Left lobe of liver (tissue), 2 donors: ENCODE measurements at regions not wholly inside any gene's neighbourhood (a gene's known extent, or its start where the extent isn't known, plus 50 kb on each side); places are given as distances from the start of the nearest gene placed in this dataset.

Experiments used
- ATAC-seq: fragments of 200-7000 bp; cut with Tn5 transposase; one replicate; pipeline ENCODE4 v1.9.1; 2020; ENCODE audit warnings: mild to moderate bottlenecking, moderate library complexity
- DNase-seq: peaks from one replicate; pipeline ENCODE4 v3.0.0-alpha.2; 2020; ENCODE audit warnings: low spot score
- donor health status: DM: no; HTN: no; CAD: no; lungs with moderate emphysema.
- donor health status: DM: no; HTN: yes; CAD: no.

DNA sequence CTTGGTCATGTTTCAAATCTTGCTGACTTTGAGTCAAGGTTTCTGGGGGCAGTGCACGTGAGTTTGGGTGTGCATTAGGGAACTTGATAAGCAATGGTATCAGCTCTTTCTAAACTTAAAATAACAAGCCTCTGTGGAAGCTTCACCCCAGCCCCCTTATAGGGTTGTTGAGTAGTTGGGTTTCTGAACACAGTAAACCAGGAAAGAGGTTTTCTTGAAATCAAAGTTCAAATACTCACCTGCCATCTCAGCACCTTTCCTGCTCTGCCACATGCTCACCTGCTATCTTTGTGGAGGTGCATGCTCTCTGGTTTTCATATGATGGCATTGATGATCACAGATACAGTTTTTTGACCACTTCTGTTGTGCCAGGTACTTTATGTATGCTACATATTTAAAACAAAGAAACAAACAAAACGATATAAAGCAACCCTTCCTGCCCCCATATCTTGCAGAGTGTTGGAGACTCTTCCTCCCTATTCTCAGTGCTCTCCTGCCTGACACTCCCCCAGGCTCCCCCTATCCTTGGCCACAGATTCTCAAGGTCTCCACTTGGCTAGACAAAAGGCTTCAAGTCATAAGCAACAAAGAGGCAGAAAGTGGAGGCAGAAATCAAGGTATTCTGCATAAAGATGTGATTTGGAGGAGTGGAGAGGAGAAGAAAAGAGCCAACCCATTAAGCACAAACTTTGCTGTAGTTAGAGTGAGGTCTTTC is 360.6 kb downstream of the CYRIA start:
- DNase-seq: no peak
- no peak for ATAC-seq

DNA sequence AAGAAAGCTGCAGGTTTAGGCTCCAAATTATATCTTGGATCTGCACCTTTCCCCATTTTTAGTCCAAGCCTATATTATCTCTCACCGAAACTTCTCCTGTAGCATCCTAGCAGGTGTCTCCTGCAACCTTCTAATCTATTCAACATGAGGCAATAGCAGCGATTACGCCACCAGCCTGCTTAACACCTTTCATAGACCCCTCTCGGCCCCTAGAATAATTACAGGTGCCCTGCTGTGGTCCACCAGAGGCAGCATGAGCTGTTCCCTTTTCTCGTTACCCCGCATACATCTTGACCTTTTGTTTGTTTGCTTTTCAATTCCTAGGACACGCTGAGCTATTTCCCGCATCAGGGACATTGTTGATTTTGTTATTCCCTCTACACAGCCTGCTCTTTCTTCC is 361.9 kb downstream of the CYRIA start:
- no peak for DNase-seq
- ATAC-seq: no peak

DNA sequence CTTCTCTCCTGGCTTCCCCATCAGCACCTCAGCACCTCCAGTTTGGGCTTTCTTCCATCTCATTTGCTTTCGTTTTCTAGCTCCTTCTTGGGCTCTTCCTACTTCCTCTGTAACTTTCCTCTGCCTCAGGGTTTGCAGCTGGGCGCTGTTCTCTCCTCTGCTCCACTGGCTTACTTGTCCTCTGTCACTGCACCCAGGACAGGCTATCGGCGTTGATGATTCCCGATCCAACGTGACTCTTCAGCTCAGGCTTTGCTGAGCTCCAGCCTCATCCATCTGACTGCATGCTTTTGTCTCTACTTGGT is 362.4 kb downstream of the CYRIA start:
- ATAC-seq (no peak), DNase-seq (no peak)

DNA sequence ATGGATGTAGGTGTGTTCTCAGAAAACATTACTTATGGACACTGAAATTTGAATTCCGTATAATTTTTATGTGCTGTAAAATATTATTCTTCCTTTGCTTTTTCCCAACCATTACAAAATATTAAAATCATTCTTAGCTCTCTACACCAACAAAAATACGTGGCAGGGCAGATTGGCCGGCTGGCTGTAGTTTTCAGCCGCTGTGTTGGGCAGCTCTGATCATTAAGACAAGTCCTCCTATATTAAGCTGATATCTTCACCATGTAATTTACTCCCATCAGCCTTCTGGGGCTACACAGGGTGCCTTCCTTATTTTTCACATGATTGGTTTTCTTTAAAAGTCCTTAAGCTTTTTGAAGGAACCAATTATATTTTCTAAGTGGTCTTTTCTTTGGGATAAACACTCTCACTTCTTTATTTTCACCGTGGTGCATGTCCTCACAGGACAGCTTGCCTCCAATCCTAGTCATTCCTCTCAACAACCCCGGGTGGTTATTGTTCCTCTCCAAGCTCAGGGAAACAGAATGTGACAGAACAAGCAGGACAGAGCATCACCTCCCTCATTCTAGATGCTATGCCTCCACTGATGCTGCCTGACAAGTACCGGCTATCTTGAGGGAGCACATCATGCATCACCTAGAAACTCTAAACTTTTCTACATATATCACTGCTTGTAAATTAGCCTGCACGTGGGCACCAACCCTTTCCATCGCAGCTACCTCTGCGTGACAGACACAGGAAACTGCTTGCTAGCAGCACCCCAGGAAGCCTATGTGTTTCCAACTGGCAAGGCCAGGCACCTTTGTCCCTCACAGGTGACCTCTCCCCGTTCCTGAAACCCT is 362.3 kb downstream of the MYCN start:
- ATAC-seq: no peak
- no peak for DNase-seq

DNA sequence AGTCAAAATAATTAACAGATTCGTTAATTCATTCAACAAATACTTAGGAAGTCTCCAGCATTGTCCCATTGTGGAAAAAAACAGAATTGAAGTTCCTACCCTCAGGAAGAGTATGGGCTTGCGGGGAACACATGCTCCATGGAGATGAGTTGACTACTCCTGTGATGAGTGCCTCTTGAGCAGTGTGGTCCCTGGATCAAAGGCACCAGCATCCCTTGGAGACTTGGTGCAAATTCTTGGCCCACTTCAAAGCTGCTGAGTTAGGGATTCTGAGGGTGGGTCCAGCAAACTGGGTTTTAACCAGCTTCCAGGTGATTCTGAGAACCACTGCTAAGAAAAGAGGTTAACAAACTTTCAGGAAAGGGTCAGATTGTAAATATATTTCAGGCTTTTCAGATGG is 361.6 kb downstream of the MYCN start:
- DNase-seq (no peak), ATAC-seq (no peak)

DNA sequence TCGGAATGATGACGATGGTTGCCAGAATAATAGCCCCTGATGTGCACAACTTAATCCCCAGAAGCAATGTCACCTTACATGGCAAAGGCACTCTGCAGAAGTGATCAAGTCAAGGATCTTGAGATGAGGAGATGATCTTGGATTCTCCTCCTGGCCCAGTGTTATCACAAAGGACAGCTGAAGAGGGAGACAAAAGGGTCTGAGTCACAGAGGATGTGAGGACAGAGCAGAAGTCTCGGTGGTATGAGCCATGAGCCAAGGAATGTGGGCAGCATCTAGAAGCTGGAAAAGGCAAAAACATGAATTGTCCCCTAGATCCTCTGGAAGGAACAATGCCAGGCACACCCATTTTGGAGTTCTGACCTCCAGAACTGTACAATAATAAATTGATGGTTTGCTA is 358.5 kb downstream of the MYCN start:
- ATAC-seq: no peak
- no peak for DNase-seq

DNA sequence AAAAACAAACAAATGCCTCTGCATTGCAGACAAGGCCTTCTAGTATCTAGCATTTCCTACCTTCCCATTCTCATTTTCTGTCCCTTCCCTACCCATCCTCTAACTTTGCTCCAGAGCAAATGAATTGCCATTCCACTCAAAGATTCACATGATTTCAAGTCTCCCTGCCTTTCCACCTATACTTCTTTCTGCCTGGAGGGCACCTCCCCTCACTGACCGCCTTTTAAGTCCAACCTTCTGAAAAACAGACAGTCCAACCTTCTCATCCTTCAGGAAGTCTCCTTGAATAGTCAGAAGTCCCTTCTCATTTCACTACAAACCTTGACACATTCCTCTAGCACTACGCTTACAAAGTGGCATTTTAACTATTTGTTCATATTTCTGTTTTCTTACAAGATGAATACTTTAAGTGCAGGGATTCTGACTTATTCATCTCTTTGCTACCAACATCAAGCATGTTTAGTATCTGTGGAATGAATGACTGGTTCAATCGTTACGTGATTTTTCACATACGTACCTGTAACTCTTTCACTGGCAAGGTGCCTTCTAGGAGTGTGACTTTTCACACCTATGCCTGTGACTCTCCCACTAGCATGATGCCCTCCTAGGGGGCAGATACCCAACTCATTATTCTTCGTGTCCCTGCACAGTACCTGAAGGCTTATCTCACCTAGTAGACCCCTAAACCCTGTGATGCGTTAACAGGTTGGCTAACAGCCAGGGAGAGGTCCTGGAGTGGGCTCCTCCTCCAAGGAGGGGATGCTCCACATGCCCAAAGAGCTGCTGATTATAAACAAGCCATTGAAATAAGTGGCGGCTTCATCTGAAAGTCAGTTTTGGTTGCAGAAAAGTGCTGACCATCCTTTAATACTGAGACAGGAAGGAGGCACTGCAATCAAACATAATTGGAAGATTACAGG is 356.2 kb downstream of the MYCN start:
- ATAC-seq: no peak
- DNase-seq: no peak

DNA sequence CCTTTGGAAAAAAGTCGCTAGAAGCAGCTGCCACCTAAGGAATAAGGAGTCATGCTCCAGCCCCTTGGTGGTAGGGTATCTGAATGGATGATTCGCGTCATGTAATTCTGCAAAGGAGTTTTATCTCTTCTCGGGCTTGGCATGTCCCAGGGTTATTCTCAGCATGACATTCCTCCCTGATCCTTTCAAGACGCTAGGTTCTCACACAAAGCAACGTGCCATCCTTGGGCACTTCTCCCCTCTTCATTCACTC is 355.6 kb downstream of the MYCN start:
- ATAC-seq (no peak), DNase-seq (no peak)

DNA sequence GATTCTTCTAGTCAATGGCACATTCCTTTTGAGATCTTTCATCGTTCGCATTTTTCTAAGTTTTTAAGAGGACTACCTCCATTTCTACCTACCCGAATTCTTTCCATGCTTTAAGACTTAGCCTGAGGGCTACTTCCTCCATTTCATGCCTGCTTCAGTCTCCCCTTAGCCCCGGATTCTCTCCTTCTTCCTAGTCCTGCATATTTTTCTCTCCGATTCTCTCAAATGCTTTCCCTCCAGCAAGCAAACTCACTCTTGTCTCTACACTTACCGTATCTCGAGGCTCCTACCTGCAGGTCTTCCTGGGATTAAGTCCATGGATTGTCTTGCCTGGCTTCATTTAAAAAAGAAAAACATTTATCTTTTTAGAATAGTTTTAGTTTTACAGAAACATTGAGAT is 354.4 kb downstream of the MYCN start:
- ATAC-seq (no peak), DNase-seq (no peak)

DNA sequence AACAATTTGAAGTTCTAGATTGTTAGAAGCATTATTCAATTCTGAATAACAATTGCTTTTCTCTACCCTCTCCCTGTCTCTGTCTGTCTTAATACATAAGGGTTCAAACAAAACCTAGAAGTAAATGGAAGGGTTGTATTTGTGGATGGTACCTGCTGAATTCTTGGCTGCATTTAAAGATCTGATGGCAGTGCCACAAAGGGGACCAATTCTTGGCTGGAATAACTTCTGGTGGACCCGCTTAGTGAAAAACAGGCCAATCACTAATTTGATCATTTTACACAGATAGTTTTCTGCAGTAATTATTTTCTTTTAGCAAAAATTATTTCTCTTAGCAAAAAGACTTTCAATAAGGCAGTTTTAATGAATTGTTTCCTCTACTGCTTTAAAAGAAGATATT is 353.5 kb downstream of the MYCN start:
- ATAC-seq (no peak), DNase-seq (no peak)

DNA sequence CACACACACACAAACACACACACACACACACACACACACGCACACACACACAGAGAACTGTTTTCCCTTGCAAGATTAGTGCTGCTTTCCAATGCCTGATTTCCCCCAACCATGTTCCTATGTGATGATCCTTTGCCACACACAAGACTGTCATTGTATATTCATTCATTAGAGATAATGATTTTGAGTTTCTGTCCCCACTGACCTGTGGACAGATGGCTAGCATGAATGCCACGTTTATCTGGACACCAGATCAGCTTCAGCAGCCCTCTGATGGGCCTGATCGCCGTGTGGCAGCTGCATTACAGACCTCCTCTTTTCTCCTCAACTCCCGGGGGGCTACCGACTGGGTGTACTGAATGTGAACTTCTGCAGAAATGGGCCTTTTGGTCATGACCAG is 353.0 kb downstream of the MYCN start:
- DNase-seq: no peak
- no peak for ATAC-seq

DNA sequence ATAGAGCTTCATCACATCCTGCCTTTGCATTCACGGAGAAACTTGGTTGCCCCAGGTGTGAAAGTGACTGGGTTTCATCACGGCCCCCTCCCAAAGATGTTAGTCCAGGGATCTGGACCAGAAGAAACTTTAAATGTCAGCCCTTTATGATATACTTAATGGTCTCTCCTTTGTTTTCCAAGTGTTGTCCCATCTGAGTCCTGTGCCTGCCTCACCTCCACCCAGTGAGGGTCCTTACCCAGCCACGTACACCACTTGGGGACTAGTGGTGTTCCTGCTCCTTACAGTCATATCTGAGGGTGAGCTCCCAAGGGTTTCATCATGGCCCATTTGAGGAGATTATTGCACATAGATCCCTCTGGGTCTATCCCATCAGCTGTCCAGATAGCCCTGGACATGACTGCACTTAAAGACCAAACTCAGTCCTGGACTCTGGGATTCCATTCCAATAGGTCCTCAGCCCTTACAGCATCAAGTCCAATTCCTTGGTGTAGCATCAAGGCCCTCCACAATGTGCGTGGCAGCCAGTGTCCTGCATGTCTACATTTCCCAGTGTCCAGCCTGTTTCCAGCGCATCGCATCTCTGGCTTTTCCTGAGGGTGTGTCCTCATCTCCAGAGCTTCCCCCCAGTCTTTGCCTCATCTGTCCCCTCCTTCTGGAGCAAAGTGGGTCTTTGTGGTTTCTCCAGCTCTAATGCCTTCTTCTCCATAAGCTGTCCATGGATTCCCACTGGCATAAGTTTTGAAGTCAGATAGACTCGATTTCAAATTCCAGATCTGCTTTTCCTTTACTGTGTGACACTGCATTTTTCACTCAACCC is 351.6 kb downstream of the MYCN start:
- ATAC-seq: no peak
- DNase-seq: no peak

DNA sequence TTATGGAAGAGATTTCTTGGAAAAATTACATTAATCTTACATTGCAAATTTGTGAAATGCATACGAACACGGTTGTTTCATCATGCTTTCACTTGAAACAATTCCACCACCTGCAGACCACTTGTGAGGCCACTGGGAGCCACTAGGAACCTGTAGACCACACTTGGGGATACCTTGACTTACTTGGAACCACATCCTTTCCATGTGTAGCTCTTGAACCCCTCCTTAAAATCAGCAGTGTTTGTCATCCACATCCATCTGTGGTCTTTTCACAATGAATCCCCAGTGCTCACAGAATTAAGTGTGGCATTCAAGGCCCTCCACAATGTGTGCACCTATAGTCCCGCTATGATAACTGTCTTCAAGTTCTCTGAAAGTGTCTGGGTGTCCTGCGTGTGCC is 350.9 kb downstream of the MYCN start:
- ATAC-seq (no peak), DNase-seq (no peak)

DNA sequence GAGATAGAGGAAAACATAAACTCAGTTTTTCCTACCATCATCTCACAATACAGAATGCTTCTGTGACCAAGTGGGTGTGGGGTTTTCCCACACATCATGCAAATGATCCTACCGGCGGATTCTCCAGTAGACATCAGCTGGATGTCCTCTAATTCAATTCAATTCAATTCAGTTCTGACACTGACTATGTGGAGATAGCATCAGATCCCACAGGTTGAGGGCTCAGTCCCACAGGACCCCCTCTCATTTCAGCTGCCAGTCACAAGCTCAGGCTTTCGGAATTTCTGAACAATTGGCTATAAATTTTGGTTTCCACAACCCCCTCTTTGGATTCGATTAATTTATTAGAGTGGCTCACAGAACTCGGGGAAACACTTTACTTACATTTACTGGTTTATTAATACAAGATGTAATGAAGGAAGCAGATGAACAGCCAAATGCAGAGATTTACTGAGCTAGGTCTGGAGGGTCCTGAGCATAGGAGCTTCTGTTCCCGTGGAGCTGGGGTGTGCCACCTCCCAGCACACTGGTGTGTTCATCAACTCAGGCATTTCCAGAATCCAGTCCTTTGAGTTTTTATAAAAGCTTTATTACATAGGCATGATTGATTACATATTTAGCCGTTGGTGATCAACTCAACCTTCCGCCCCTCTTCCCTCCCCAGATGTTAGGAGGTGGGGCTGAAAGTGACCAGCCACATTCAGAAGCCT is 350.1 kb downstream of the MYCN start:
- ATAC-seq: no peak

DNA sequence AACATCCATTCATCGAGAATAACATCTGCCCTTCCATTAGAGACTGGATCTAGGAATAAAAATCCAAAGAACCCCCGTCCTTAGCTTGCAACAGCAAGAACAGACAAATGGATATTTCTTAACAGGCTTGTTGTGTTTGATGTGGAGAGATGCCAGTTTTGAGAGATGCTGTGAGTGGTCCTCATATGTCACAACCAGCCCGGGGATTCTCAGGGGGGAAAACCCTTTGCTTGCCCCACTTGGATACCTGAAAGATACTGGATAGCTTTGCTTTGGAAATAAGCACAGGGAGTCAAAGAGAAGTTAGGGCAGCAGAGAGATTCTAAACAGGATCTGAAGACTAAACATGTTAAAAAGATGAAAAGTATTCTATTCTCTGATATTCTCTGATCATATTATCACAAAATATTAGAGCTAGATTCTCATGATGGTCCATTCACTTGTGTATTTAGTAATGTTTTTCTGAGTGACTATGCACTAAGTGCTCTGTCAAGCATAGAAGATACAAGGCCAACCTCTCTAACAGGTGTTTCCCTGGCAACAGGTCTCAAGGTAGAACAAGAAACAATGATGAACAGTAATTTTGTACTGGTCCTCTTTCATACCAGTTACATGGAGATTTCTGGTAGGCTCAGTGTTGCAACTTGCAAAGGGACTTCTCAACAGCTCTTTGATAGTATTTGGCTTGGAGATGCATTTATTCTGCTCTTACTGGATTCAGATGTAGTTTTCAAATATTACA is 348.2 kb downstream of the MYCN start:
- ATAC-seq (no peak), DNase-seq (no peak)

More for the DNA sequence above, 350.1 kb downstream of the MYCN start:
- DNase-seq: no peak

DNA sequence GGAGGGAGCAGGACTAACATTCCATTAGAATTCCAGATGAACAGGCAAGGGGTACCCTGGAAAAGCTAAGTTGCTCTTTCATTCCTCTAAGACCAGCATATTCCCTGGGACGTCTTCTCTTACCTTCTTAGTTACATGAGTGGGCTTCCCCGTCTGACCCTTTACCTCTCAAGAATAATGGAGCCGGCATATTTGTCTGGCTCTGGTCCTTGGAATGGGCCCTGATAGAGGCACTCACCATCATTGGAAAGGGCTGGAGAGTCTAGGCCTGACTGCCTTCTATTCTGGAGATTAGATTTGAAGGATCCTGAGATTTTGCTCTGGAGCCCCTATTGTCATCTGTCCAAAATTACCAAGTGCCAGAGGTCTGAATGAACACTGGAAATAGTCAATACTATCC is 347.5 kb downstream of the MYCN start:
- no peak for ATAC-seq
- DNase-seq: no peak

DNA sequence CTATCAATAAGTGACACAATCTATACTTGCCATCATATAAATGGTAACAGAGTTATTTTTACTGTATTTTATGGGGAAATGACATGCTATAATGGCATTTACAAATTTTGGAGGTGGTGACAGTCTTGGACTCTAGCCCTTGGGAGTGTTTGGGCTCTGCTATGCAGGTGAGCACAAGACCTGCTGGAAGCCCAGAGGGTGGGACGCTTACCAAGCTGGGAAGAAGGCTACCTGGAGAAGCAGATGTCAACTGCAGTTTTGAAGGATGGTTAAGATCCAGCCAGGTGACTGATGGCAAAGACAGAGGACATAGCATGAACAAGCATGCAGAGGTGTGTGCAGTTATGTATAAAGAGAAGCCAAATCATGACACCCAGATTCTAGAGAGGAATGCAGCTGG is 346.9 kb downstream of the MYCN start:
- ATAC-seq (no peak), DNase-seq (no peak)

DNA sequence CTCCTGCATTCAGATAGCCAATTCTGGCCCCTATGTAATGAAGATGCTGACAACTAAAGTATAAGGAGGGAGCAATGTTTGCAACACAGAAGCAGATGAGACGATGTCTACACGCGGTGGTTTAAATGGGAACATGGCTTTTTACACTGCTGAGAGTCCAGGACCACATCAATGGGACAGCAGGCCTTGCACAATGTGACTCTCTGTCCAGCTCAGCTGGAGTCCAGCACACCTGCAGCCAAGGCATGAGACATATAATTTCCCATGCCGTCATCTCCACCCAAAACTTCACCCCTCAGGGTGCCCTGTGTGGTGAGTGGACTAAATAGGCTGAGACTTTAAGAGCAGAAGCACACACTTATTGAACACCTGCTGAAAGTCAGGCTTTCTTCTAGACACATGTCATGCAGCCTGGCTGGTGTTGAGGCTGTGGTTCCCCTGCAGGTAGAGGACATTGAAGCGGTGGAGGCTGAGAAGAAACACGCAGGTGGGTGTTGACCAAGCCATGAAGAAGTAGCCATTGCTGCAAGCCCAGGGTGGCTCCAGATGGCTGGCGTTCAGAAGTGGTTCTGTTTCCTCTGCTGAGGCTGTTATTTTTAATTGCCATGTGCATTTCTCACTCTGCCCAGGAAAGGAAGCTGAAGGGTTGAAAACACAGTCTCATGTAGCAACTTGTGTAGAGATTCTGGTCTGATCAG is 345.6 kb downstream of the MYCN start:
- ATAC-seq (no peak), DNase-seq (no peak)

DNA sequence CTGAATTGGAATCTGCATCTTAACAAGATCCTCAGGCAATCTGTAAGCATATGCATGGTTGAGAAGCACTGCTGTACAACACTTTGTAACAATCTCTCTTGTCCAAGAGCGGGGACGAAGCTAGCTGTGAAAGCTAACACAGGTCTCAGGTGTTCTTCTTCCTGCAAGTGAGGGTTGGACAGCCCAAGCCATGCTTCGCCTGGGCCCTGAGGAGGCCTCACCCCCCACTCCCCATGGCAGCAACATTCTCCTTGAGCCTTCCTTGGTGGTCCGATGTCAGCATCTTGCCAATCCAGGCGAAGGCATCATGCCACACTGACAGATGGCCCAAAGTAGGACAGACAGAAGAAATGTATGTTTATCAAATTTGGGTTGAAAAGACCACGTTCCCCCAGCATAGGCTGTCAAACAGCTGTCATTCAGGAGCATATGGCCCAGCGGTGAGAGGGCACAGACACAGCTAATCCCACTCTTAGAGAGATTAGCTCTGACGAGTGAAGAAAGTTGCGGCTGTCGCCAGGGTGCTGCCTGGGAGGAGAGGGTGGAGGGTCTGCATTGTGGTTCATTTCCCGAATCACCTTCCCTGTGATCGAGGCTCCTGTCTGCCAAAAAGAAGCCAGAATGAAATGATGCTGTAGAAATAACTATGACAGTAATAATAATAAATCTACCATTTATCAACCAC is 344.7 kb downstream of the MYCN start:
- DNase-seq (no peak), ATAC-seq (no peak)
